Nucleus accumbens (tissue), 56 donors: ENCODE measurements at regions not wholly inside any gene's neighbourhood (a gene's known extent, or its start where the extent isn't known, plus 50 kb on each side); places are given as distances from the start of the nearest gene placed in this dataset.
A peak's percentile ranks its signal among the peaks of the same experiment; 100 is the strongest.

Experiments used
- DNase-seq, 56 donors: peaks; one replicate each; lab custom pipeline; 2025; lab: John Stamatoyannopoulos, UW

GRCh38 chr3:56985878-56986277 lies 74.6 kb upstream of the SPATA12 start:
- no peak for DNase-seq

- no peak for DNase-seq
Observed at GRCh38 chr3:56985460-56985859, 75.0 kb upstream of the SPATA12 start.

- no peak for DNase-seq
Observed at GRCh38 chr3:56983427-56983826, 77.0 kb upstream of the SPATA12 start.

GRCh38 chr3:56981445-56982230 lies 78.8 kb upstream of the SPATA12 start:
- no peak for DNase-seq

GRCh38 chr3:56980798-56981390 lies 79.6 kb upstream of the SPATA12 start:
- DNase-seq, result peak in 1 of 56 donors; percentile 18

- no peak for DNase-seq
Observed at GRCh38 chr3:56980243-56980642, 80.2 kb upstream of the SPATA12 start.

- no peak for DNase-seq
Observed at GRCh38 chr3:56979791-56980190, 80.7 kb upstream of the SPATA12 start.

- no peak for DNase-seq
Observed at GRCh38 chr3:56977561-56977889, 82.9 kb upstream of the SPATA12 start.

GRCh38 chr3:56976651-56977560 lies 83.6 kb upstream of the SPATA12 start:
- DNase-seq, result peak in 29 of 56 donors; percentile 9 to 72 (median 29)

- no peak for DNase-seq
Observed at GRCh38 chr3:56975567-56975966, 84.9 kb upstream of the SPATA12 start.

- peak in 4 of 56 donors; percentile 4 to 25 (median 18) for DNase-seq
Observed at GRCh38 chr3:56974247-56974930, 86.1 kb upstream of the SPATA12 start.

GRCh38 chr3:56971816-56972215 lies 88.6 kb upstream of the SPATA12 start:
- DNase-seq, result no peak

GRCh38 chr3:56971261-56971660 lies 89.2 kb upstream of the SPATA12 start:
- no peak for DNase-seq

- peak in 1 of 56 donors; percentile 11 for DNase-seq
Observed at GRCh38 chr3:56970461-56970879, 90.0 kb upstream of the SPATA12 start.

- DNase-seq, result no peak
Observed at GRCh38 chr3:56969851-56970250, 90.6 kb upstream of the SPATA12 start.

GRCh38 chr3:56966509-56966908 lies 94.0 kb upstream of the SPATA12 start:
- DNase-seq, result no peak

GRCh38 chr3:56966104-56966503 lies 94.4 kb upstream of the SPATA12 start:
- no peak for DNase-seq

- no peak for DNase-seq
Observed at GRCh38 chr3:56962922-56963321, 97.5 kb upstream of the SPATA12 start.

- DNase-seq, result no peak
Observed at GRCh38 chr3:56962206-56962605, 98.3 kb upstream of the SPATA12 start.

- no peak for DNase-seq
Observed at GRCh38 chr3:56960234-56960917, 100.1 kb upstream of the SPATA12 start.
